CD4-positive, alpha-beta memory T cell (primary cell): ENCODE measurements at regions not wholly inside any gene's neighbourhood (a gene's known extent, or its start where the extent isn't known, plus 50 kb on each side); places are given as distances from the start of the nearest gene placed in this dataset.

Experiments
- CTCF ChIA-PET: fragments of 350-600 bp; sonication (Branson Sonifier 250); formaldehyde crosslinking; loops from one replicate; lab custom pipeline; 2021; ENCODE audit warnings: inconsistent platforms; ENCODE audit not compliant: partially characterized antibody; lab: Charles Lee
- POLR2A ChIA-PET: fragments of 350-600 bp; sonication (Branson Sonifier 250); formaldehyde crosslinking; loops from one replicate; lab custom pipeline; 2021; ENCODE audit not compliant: partially characterized antibody; lab: Charles Lee
- DNase-seq, 5 donors: peaks; one replicate each; pipeline versions ENCODE4 v3.0.0 to v3.0.0-alpha.2; 2020 to 2022; ENCODE audit warnings: mixed read lengths in 1 of 5
- H3K27ac ChIP-seq: one replicate; pipeline ENCODE4 v1.7.0; 2013; ENCODE audit warnings: low read depth, low read length
- H3K27me3 ChIP-seq: 2 replicates; pipeline ENCODE4 v1.7.0; 2013; ENCODE audit warnings: mild to moderate bottlenecking, low read length, moderate library complexity; ENCODE audit not compliant: insufficient read depth
- H3K36me3 ChIP-seq: 2 replicates; pipeline ENCODE4 v1.7.0; 2013; ENCODE audit warnings: mild to moderate bottlenecking, low read length, moderate library complexity; ENCODE audit not compliant: insufficient read depth
- H3K4me1 ChIP-seq: 2 replicates; pipeline ENCODE4 v1.7.0; 2013; ENCODE audit warnings: mild to moderate bottlenecking, low read length, moderate library complexity; ENCODE audit not compliant: insufficient read depth
- H3K4me3 ChIP-seq, 2 donors: one replicate each; pipeline ENCODE4 v1.7.0; 2013; ENCODE audit warnings: low read length in 2 of 2, mild to moderate bottlenecking in 1 of 2
- H3K9me3 ChIP-seq, 2 donors: one replicate each; pipeline ENCODE4 v1.7.0; 2013; ENCODE audit warnings: low read length in 2 of 2, control low read depth in 1 of 2; ENCODE audit not compliant: control insufficient read depth in 1 of 2
- H3K27ac Mint-ChIP-seq, 7 donors: one replicate each; pipeline ENCODE4 v1.8.0; 2020 to 2021; ENCODE audit warnings: mixed read lengths in 7 of 7, mild to moderate bottlenecking in 6 of 7, inconsistent platforms in 3 of 7, moderate library complexity in 3 of 7
- H3K27me3 Mint-ChIP-seq, 2 donors: one replicate each; pipeline ENCODE4 v1.8.0; 2020 to 2021; ENCODE audit warnings: mixed read lengths in 2 of 2
- H3K36me3 Mint-ChIP-seq, 2 donors: one replicate each; pipeline ENCODE4 v1.8.0; 2020 to 2021; ENCODE audit warnings: mixed read lengths in 2 of 2, inconsistent platforms in 1 of 2, mild to moderate bottlenecking in 1 of 2
- H3K4me1 Mint-ChIP-seq, 4 donors: one replicate each; pipeline ENCODE4 v1.8.0; 2020 to 2021; ENCODE audit warnings: mixed read lengths in 4 of 4, mild to moderate bottlenecking in 1 of 4
- H3K4me3 Mint-ChIP-seq, 8 donors: one replicate each; pipeline ENCODE4 v1.8.0; 2020 to 2021; ENCODE audit warnings: mixed read lengths in 8 of 8, mild to moderate bottlenecking in 7 of 8, moderate library complexity in 6 of 8, inconsistent platforms in 3 of 8
- H3K9me3 Mint-ChIP-seq, 8 donors: one replicate each; pipeline ENCODE4 v1.8.0; 2020 to 2021; ENCODE audit warnings: mixed read lengths in 8 of 8, mild to moderate bottlenecking in 5 of 8, inconsistent platforms in 3 of 8, moderate library complexity in 1 of 8
- intact Hi-C: fragments of 100-400 bp; cut with micrococcal nuclease; formaldehyde crosslinking; loops from one replicate; pipeline ENCODE4 v1.15.1; 2023

- ChIA-PET CTCF (no interaction called here), POLR2A (no interaction called here)
- Histone ChIP-seq H3K4me1 (no peaks in the 10 kb centered on the region), H3K4me3 (no peak overlapping the region), H3K9me3 (no peaks in the 10 kb centered on the region), H3K27ac (no peak overlapping the region), H3K27me3 (no peaks in the 10 kb centered on the region), H3K36me3 (no peaks in the 10 kb centered on the region)
- peaks cover 0 to 9% (median under 1%) of the 10 kb centered on the region in 8 donors for H3K9me3 Mint-ChIP-seq
- H3K27me3 Mint-ChIP-seq = peaks cover 3 to 6% of the 10 kb centered on the region in 2 donors
- no peak overlapping the region for H3K4me3 Mint-ChIP-seq
- no peak for DNase-seq
- intact Hi-C loops = no loop called here
- H3K27ac Mint-ChIP-seq = no peak overlapping the region
- H3K4me1 Mint-ChIP-seq = no peaks in the 10 kb centered on the region
- H3K36me3 Mint-ChIP-seq = no peaks in the 10 kb centered on the region
Observed at GRCh38 chr10:44233561-44234482, 151.1 kb downstream of the CXCL12 start.

GRCh38 chr10:44217274-44217820, 167.6 kb downstream of the CXCL12 start:
- POLR2A ChIA-PET = no interaction called here
- Mint-ChIP-seq H3K4me1 (no peaks in the 10 kb centered on the region), H3K27me3 (peaks cover 4 to 5% of the 10 kb centered on the region in 2 donors), H3K36me3 (no peaks in the 10 kb centered on the region), H3K9me3 (peaks cover 0 to 21% (median 11%) of the 10 kb centered on the region in 8 donors), H3K4me3 (no peak overlapping the region), H3K27ac (no peak overlapping the region)
- CTCF ChIA-PET = no interaction called here
- no peak overlapping the region for H3K27ac ChIP-seq
- no peak overlapping the region for H3K4me3 ChIP-seq
- H3K9me3 ChIP-seq = no peaks in the 10 kb centered on the region
- H3K36me3 ChIP-seq = no peaks in the 10 kb centered on the region
- no peak for DNase-seq
- H3K27me3 ChIP-seq = no peaks in the 10 kb centered on the region
- intact Hi-C loops = no loop called here
- H3K4me1 ChIP-seq = no peaks in the 10 kb centered on the region

- Histone ChIP-seq H3K27ac (no peak overlapping the region), H3K36me3 (no peaks in the 10 kb centered on the region), H3K4me1 (no peaks in the 10 kb centered on the region), H3K4me3 (no peak overlapping the region), H3K9me3 (no peaks in the 10 kb centered on the region), H3K27me3 (peaks cover 4% of the 10 kb centered on the region)
- intact Hi-C loops = no loop called here
- H3K4me1 Mint-ChIP-seq = no peaks in the 10 kb centered on the region
- ChIA-PET POLR2A (no interaction called here), CTCF (no interaction called here)
- no peak for DNase-seq
- H3K36me3 Mint-ChIP-seq = no peaks in the 10 kb centered on the region
- peaks cover 4 to 5% of the 10 kb centered on the region in 2 donors for H3K27me3 Mint-ChIP-seq
- no peak overlapping the region for H3K27ac Mint-ChIP-seq
- no peak overlapping the region for H3K4me3 Mint-ChIP-seq
- peaks cover 0 to 16% (median 11%) of the 10 kb centered on the region in 8 donors for H3K9me3 Mint-ChIP-seq
Observed at GRCh38 chr10:44216073-44216472, 168.8 kb downstream of the CXCL12 start.

- ChIA-PET POLR2A (no interaction called here), CTCF (no interaction called here)
- H3K36me3 Mint-ChIP-seq = no peaks in the 10 kb centered on the region
- H3K27me3 Mint-ChIP-seq = peaks cover 4 to 12% of the 10 kb centered on the region in 2 donors
- peaks cover 0 to 8% (median 6%) of the 10 kb centered on the region in 8 donors for H3K9me3 Mint-ChIP-seq
- Histone ChIP-seq H3K4me3 (no peak overlapping the region), H3K9me3 (no peaks in the 10 kb centered on the region), H3K4me1 (no peaks in the 10 kb centered on the region), H3K27ac (no peak overlapping the region), H3K27me3 (peaks cover 4% of the 10 kb centered on the region), H3K36me3 (no peaks in the 10 kb centered on the region)
- H3K27ac Mint-ChIP-seq = no peak overlapping the region
- no peak for DNase-seq
- intact Hi-C loops = no loop called here
- no peak overlapping the region for H3K4me3 Mint-ChIP-seq
- no peaks in the 10 kb centered on the region for H3K4me1 Mint-ChIP-seq
Observed at GRCh38 chr10:44209811-44210210, 175.1 kb downstream of the CXCL12 start.

- Mint-ChIP-seq H3K4me1 (no peaks in the 10 kb centered on the region), H3K36me3 (no peaks in the 10 kb centered on the region), H3K27ac (no peak overlapping the region), H3K27me3 (peaks cover 0 to 10% of the 10 kb centered on the region in 2 donors), H3K4me3 (no peak overlapping the region), H3K9me3 (peaks cover 0 to 6% (median 0%) of the 10 kb centered on the region in 8 donors)
- H3K9me3 ChIP-seq = no peaks in the 10 kb centered on the region
- no peak for DNase-seq
- H3K4me3 ChIP-seq = no peak overlapping the region
- intact Hi-C loops = no loop called here
- CTCF ChIA-PET = no interaction called here
- POLR2A ChIA-PET = no interaction called here
- H3K27me3 ChIP-seq = peaks cover 4% of the 10 kb centered on the region
- H3K36me3 ChIP-seq = no peaks in the 10 kb centered on the region
- no peak overlapping the region for H3K27ac ChIP-seq
- no peaks in the 10 kb centered on the region for H3K4me1 ChIP-seq
Observed at GRCh38 chr10:44207160-44207559, 177.7 kb downstream of the CXCL12 start.

- no peaks in the 10 kb centered on the region for H3K4me1 ChIP-seq
Observed at GRCh38 chr10:44206127-44206818, 178.6 kb downstream of the CXCL12 start.

GRCh38 chr10:44205067-44205466, 179.8 kb downstream of the CXCL12 start:
- H3K27me3 Mint-ChIP-seq = peaks cover 0 to 8% of the 10 kb centered on the region in 2 donors
- no peaks in the 10 kb centered on the region for H3K36me3 Mint-ChIP-seq
- H3K4me3 ChIP-seq = no peak overlapping the region
- intact Hi-C loops = no loop called here
- no peaks in the 10 kb centered on the region for H3K27me3 ChIP-seq
- H3K27ac ChIP-seq = no peak overlapping the region
- no peaks in the 10 kb centered on the region for H3K36me3 ChIP-seq
- no peak overlapping the region for H3K4me3 Mint-ChIP-seq
- DNase-seq = no peak
- no peaks in the 10 kb centered on the region for H3K4me1 ChIP-seq
- H3K27ac Mint-ChIP-seq = no peak overlapping the region
- POLR2A ChIA-PET = no interaction called here
- no peaks in the 10 kb centered on the region for H3K4me1 Mint-ChIP-seq
- H3K9me3 ChIP-seq = no peaks in the 10 kb centered on the region
- CTCF ChIA-PET = no interaction called here
- peaks cover 0 to 17% (median 5%) of the 10 kb centered on the region in 8 donors for H3K9me3 Mint-ChIP-seq

More at GRCh38 chr10:44206127-44206818, 178.6 kb downstream of the CXCL12 start:
- H3K9me3 Mint-ChIP-seq = peaks cover 0 to 12% (median 3%) of the 10 kb centered on the region in 8 donors
- H3K4me1 Mint-ChIP-seq = no peaks in the 10 kb centered on the region
- H3K36me3 Mint-ChIP-seq = no peaks in the 10 kb centered on the region
- intact Hi-C loops = no loop called here
- H3K36me3 ChIP-seq = no peaks in the 10 kb centered on the region
- H3K4me3 Mint-ChIP-seq = no peak overlapping the region
- ChIA-PET CTCF (no interaction called here), POLR2A (no interaction called here)
- H3K27ac Mint-ChIP-seq = no peak overlapping the region
- H3K4me3 ChIP-seq = no peak overlapping the region
- H3K27me3 Mint-ChIP-seq = peaks cover 0 to 10% of the 10 kb centered on the region in 2 donors
- no peaks in the 10 kb centered on the region for H3K27me3 ChIP-seq
- no peaks in the 10 kb centered on the region for H3K9me3 ChIP-seq
- DNase-seq = no peak
- no peak overlapping the region for H3K27ac ChIP-seq
